CD4-positive, alpha-beta T cell treated with Interleukin-4 for 4 hours (primary cell): ENCODE measurements at regions not wholly inside any gene's neighbourhood (a gene's known extent, or its start where the extent isn't known, plus 50 kb on each side); places are given as distances from the start of the nearest gene placed in this dataset.

Source experiments
- DNase-seq: peaks from one replicate; pipeline ENCODE4 v3.0.0-alpha.2; 2020

GRCh38 chr2:19028587-19029375 is 329.6 kb downstream of the OSR1 start:
- DNase-seq = no peak

- DNase-seq = no peak
Measured at GRCh38 chr2:19027626-19028025, 330.8 kb downstream of the OSR1 start.

GRCh38 chr2:19026261-19026660 is 332.2 kb downstream of the OSR1 start:
- no peak for DNase-seq

- no peak for DNase-seq
Measured at GRCh38 chr2:19022334-19022733, 336.1 kb downstream of the OSR1 start.

GRCh38 chr2:19021721-19022120 is 336.7 kb downstream of the OSR1 start:
- no peak for DNase-seq

- no peak for DNase-seq
Measured at GRCh38 chr2:19021100-19021476, 337.3 kb downstream of the OSR1 start.

GRCh38 chr2:19020144-19021099 is 338.0 kb downstream of the OSR1 start:
- DNase-seq = no peak

GRCh38 chr2:19009510-19009909 is 348.9 kb downstream of the OSR1 start:
- no peak for DNase-seq

GRCh38 chr2:19003554-19003953 is 354.9 kb downstream of the OSR1 start:
- DNase-seq = no peak

- no peak for DNase-seq
Measured at GRCh38 chr2:19000776-19001175, 357.6 kb downstream of the OSR1 start.

- DNase-seq = no peak
Measured at GRCh38 chr2:18999198-18999597, 359.2 kb downstream of the OSR1 start.

- no peak for DNase-seq
Measured at GRCh38 chr2:18998491-18998890, 359.9 kb downstream of the OSR1 start.

GRCh38 chr2:18993756-18994338 is 364.6 kb downstream of the OSR1 start:
- no peak for DNase-seq

- no peak for DNase-seq
Measured at GRCh38 chr2:18991177-18992168, 366.9 kb downstream of the OSR1 start.

- DNase-seq = no peak
Measured at GRCh38 chr2:18988631-18989232, 369.7 kb downstream of the OSR1 start.

GRCh38 chr2:18987592-18988073 is 370.8 kb downstream of the OSR1 start:
- DNase-seq = no peak

- no peak for DNase-seq
Measured at GRCh38 chr2:18987016-18987415, 371.4 kb downstream of the OSR1 start.

GRCh38 chr2:18986046-18986445 is 372.4 kb downstream of the OSR1 start:
- DNase-seq = no peak

GRCh38 chr2:18980786-18981430 is 377.5 kb downstream of the OSR1 start:
- no peak for DNase-seq

- DNase-seq = no peak
Measured at GRCh38 chr2:18980104-18980785, 378.2 kb downstream of the OSR1 start.

- DNase-seq = no peak
Measured at GRCh38 chr2:18977409-18977808, 381.0 kb downstream of the OSR1 start.
